CD4-positive, alpha-beta T cell treated with Interleukin-15 for 4 hours (primary cell): ENCODE measurements at regions not wholly inside any gene's neighbourhood (a gene's known extent, or its start where the extent isn't known, plus 50 kb on each side); places are given as distances from the start of the nearest gene placed in this dataset.

Source experiments
- DNase-seq: peaks from one replicate; pipeline ENCODE4 v3.0.0-alpha.2; 2020; ENCODE audit warnings: low spot score

- no peak for DNase-seq
Measured at GRCh38 chr20:60213126-60213893, 255.1 kb downstream of the CDH26 start.

- no peak for DNase-seq
Measured at GRCh38 chr20:60214901-60215815, 256.9 kb downstream of the CDH26 start.

- DNase-seq, result no peak
Measured at GRCh38 chr20:60215816-60216730, 257.9 kb downstream of the CDH26 start.

GRCh38 chr20:60219231-60219630, 261.0 kb downstream of the CDH26 start:
- DNase-seq, result no peak

- DNase-seq, result no peak
Measured at GRCh38 chr20:60219984-60220562, 261.9 kb downstream of the CDH26 start.

- DNase-seq, result no peak
Measured at GRCh38 chr20:60220706-60221105, 262.5 kb downstream of the CDH26 start.

GRCh38 chr20:60221593-60221992, 263.4 kb downstream of the CDH26 start:
- no peak for DNase-seq

GRCh38 chr20:60222497-60222896, 264.3 kb downstream of the CDH26 start:
- DNase-seq, result no peak

GRCh38 chr20:60223174-60223573, 265.0 kb downstream of the CDH26 start:
- DNase-seq, result no peak

GRCh38 chr20:60224914-60225313, 266.7 kb downstream of the CDH26 start:
- no peak for DNase-seq

GRCh38 chr20:60228255-60228654, 270.0 kb downstream of the CDH26 start:
- no peak for DNase-seq

- no peak for DNase-seq
Measured at GRCh38 chr20:60232380-60232779, 274.2 kb downstream of the CDH26 start.

GRCh38 chr20:60233018-60233630, 274.9 kb downstream of the CDH26 start:
- DNase-seq, result no peak

GRCh38 chr20:60236613-60237012, 278.4 kb downstream of the CDH26 start:
- DNase-seq, result no peak

- no peak for DNase-seq
Measured at GRCh38 chr20:60237981-60238380, 279.8 kb downstream of the CDH26 start.

GRCh38 chr20:60238992-60239660, 280.9 kb downstream of the CDH26 start:
- DNase-seq, result no peak

GRCh38 chr20:60239956-60240355, 281.7 kb downstream of the CDH26 start:
- no peak for DNase-seq

GRCh38 chr20:60240415-60240814, 282.2 kb downstream of the CDH26 start:
- no peak for DNase-seq

- DNase-seq, result no peak
Measured at GRCh38 chr20:60240986-60241385, 282.8 kb downstream of the CDH26 start.

- DNase-seq, result no peak
Measured at GRCh38 chr20:60242836-60243505, 284.7 kb downstream of the CDH26 start.
